ENCODE measurements at regions not wholly inside any gene's neighbourhood (a gene's known extent, or its start where the extent isn't known, plus 50 kb on each side); places are given as distances from the start of the nearest gene placed in this dataset.

- no peak for TF ChIP-seq CTCF (IDR thresholded peaks at IDR 0.05)
- TF ChIP-seq POLR2A (IDR thresholded peaks at IDR 0.05), result no peak
Measured at GRCh38 chr6:100305209-100305869, 159.4 kb downstream of the SIM1 start.

All from tibial nerve (tissue), 3 donors.